A549 (cell line): ENCODE measurements at regions not wholly inside any gene's neighbourhood (a gene's known extent, or its start where the extent isn't known, plus 50 kb on each side); places are given as distances from the start of the nearest gene placed in this dataset.
"Not testable (repeated sequence)": the region's sequence is repeated elsewhere in the genome, so short reads cannot be mapped to it uniquely, and the experiment has no call there.

Experiments
- CTCF ChIP-seq: fragments of >200 bp; sonication (Bioruptor Twin); formaldehyde crosslinking; IDR thresholded peaks from 3 replicates; pipeline ENCODE4 v1.5.1; 2016
- EP300 ChIP-seq, 2 experiments: fragments of >200 bp; sonication (Bioruptor Twin); formaldehyde crosslinking; IDR thresholded peaks; 2 replicates in 1 of 2; 3 replicates in 1 of 2; pipeline ENCODE4 v1.6.1; 2016 to 2017
- HOXA7 ChIP-seq: fragments of 250-450 bp; sonication (Bioruptor Pico); IDR thresholded peaks from 2 replicates; pipeline ENCODE4 v1.5.0; 2020; ENCODE audit warnings: mild to moderate bottlenecking, moderate library complexity
- HOXB5 ChIP-seq: fragments of 250-450 bp; sonication (Bioruptor Pico); IDR thresholded peaks from 2 replicates; pipeline ENCODE4 v1.5.0; 2020; ENCODE audit warnings: mild to moderate bottlenecking, moderate library complexity
- JUN ChIP-seq, 2 experiments: fragments of >200 bp; sonication (Bioruptor Twin); formaldehyde crosslinking; IDR thresholded peaks; 2 replicates in 1 of 2; 3 replicates in 1 of 2; pipeline ENCODE4 v1.6.1; 2016 to 2017
- MAX ChIP-seq: IDR thresholded peaks from 2 replicates; pipeline ENCODE4 v1.6.1; 2012
- PHF8 ChIP-seq: fragments of 200-600 bp; sonication (generic); IDR thresholded peaks from 2 replicates; pipeline ENCODE4 v1.6.1; 2016; ENCODE audit warnings: low read depth, mild to moderate bottlenecking, antibody characterized with exemption, moderate library complexity, borderline replicate concordance
- POLR2A ChIP-seq: IDR thresholded peaks from 2 replicates; pipeline ENCODE4 v1.6.1; 2012; ENCODE audit warnings: mild to moderate bottlenecking, low read length
- RAD21 ChIP-seq, 2 experiments: fragments of >200 bp in 1 of 2; sonication (Bioruptor Twin) in 1 of 2; formaldehyde crosslinking in 1 of 2; IDR thresholded peaks in 1 of 2; conservative IDR thresholded peaks in 1 of 2; 2 replicates in 1 of 2; 3 replicates in 1 of 2; pipeline ENCODE4 v1.6.1; 2012 to 2018; ENCODE audit warnings: inconsistent platforms in 1 of 2
- REST ChIP-seq: fragments of 200-600 bp; sonication (generic); IDR thresholded peaks from 2 replicates; pipeline ENCODE4 v1.6.1; 2016; ENCODE audit warnings: antibody characterized with exemption, mild to moderate bottlenecking, moderate library complexity
- ZFP36 ChIP-seq: fragments of 450-650 bp; IDR thresholded peaks from 2 replicates; pipeline ENCODE4 v1.6.1; 2014; ENCODE audit warnings: borderline replicate concordance; ENCODE audit not compliant: partially characterized antibody
- ZNF302 ChIP-seq: fragments of 250-450 bp; sonication (Bioruptor Pico); IDR thresholded peaks from 2 replicates; pipeline ENCODE4 v1.9.0; 2021; ENCODE audit warnings: inconsistent platforms, mild to moderate bottlenecking, moderate library complexity

- not testable (repeated sequence) for TF ChIP-seq EP300 (IDR thresholded peaks at IDR 0.05); CTCF; REST; POLR2A; PHF8; ZNF302 (CRISPR knock-in tag); MAX; HOXA7; JUN (IDR thresholded peaks at IDR 0.05); HOXB5 (CRISPR knock-in tag); ZFP36; RAD21 (conservative IDR thresholded peaks at IDR 0.05 in 1 of 2, IDR thresholded peaks at IDR 0.05 in 1 of 2)
These were observed 66.0 kb upstream of the ELN start for GRCh38 chr7:73961991-73962390.
